SW 1271 (cell line): ENCODE measurements at regions not wholly inside any gene's neighbourhood (a gene's known extent, or its start where the extent isn't known, plus 50 kb on each side); places are given as distances from the start of the nearest gene placed in this dataset.

ENCODE experiments used
- DNase-seq, 2 experiments: peaks; one replicate each; lab custom pipeline; 2025; lab: John Stamatoyannopoulos, UW

DNA sequence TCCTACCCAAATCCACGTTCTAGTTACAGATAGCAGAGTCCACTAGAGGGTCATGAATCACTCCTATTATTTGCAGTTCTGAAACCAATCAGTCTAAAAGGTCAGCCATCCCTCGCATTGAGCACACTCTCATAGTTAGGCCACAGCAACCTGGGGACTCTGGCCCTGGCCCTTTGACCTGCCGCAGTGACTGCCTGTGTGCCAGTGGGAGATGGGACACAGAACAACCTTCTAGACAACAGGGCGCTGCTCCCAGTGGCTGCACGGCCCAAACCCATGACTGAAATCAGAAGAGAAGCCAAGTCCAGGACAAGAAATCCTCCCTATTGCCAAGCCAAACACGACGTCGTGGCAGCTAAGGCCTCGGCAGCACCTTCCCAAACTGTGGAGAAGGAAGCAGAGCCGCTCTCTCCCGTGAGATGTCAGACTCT is 158.5 kb downstream of the HERPUD2 start:
- DNase-seq: no peak

DNA sequence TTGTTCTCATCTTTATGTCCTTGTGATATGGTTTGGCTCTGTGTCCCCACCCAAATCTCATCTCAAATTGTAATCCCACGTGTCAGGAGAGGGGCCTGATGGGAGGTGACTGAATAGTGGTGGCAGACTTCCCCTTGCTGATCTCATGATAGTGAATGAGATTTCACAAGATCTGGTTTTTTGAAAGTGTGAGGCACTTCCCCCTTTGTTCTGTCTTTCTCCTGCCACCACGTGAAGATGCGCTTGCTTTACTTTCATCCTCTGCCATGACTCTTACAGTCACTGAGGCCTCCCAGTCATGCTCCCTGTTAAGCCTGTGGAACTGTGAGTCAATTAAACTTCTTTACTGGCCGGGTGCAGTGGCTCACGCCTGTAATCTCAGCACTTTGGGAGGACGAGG is 161.0 kb downstream of the HERPUD2 start:
- no peak for DNase-seq

DNA sequence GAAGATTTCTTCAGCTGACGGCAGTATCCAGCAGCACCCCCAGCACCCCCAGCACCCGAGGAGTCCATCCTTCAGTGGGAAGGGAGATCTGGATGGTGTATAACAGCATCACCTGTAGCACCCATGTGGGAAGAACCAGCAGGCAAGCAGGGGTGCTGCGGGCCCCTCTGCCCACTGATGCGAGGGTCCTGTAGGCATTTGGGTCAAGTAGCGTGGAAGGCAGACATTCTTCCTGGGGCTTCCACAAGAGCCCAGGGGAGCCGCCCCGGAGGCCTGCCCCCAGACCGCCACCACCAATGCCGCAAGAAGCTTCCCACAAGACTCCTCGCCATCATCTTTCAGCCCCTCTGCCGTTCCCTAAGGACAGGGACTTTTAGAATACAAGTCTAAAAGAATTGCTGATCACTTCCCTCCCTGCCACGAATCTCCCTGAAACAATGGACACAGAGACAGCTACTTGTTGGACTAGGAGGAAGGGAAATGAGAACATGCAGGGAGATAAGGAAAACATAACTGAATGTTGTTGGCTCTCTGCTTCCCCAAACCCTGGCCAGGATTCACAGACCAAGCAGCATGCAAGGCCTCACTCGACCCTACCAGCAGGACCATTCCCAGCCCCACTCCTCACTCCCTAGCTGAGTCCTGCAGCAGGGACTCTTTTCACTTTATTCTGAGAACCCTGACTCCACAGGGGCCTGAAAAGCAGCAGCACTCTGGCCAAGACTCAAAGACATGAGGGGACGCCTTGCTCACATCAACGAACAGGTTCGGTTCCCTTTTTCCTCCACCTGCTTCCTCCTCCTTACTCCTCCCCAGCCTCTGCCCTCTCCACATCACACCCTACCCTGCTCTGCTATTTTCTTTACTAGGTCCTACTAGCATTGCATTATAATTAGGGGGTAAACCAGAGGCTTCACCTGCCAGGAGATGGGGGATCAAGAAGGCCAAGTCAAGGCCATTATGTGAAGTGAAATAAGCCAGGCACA is 164.5 kb downstream of the HERPUD2 start:
- no peak for DNase-seq

DNA sequence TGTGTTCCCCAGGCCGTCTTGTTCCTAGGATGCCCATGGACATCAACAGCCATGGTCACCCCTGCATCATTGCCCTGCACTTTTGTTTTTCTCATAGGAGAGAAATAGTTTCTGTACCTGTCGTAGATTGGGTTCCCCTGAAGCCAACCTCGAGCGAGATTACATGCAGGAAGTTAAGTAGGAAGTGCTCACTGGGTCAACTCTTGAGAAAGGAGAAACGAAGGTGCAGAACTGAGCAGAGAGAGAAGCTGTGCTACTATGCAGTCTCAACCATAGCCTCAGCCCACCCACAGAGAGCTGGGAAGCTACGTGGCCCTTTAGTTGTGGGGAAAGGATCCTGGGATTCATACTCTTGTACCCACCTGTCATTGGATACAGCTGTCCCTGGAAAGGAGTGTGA is 165.2 kb downstream of the HERPUD2 start:
- no peak for DNase-seq

DNA sequence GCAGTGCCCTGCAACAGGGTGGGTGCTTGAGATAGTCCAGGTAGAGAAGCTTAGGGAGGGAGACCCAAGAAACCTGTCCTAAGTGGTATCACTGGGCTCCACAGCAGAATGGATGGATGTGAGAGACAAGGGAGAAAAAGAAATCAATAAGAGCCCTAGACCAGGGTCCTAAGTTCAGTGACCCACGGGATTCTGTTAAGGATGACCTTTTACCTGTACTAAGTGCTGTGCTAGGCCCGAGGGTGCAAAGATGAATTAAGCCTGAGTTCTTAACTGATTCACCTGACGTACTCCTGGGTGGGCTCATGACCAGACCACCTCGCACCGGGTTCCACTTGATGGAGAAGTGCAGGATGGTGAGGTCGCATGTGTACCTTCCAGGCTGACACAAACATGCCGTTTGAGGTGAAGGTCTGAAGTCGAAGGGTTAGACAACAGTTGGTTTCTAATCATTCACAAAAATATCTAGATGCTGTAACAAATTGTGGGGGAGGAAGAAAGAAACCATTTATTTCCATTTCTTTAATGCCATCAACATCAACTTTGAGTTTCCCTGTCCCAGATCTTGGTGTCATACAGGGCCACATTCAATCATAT is 166.5 kb downstream of the HERPUD2 start:
- no peak for DNase-seq

DNA sequence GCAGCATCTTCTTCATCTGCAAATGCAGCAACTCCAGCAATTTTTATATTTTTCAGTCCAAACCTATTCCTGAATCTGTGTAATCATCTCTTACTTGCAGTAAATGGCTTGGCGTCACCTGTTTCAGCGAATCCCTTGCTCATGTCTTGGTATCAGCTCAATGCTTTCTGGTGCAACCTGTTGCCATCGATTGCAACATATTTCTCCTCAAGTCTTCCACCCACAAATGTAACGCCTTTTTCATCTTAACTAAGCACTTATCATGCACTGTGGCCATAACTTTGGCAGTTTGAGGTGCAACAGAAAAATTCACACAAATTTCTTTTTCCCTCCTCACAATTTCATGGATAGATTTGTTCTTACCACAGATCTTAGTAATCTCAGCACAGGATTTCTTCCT is 168.3 kb downstream of the HERPUD2 start:
- DNase-seq: no peak

DNA sequence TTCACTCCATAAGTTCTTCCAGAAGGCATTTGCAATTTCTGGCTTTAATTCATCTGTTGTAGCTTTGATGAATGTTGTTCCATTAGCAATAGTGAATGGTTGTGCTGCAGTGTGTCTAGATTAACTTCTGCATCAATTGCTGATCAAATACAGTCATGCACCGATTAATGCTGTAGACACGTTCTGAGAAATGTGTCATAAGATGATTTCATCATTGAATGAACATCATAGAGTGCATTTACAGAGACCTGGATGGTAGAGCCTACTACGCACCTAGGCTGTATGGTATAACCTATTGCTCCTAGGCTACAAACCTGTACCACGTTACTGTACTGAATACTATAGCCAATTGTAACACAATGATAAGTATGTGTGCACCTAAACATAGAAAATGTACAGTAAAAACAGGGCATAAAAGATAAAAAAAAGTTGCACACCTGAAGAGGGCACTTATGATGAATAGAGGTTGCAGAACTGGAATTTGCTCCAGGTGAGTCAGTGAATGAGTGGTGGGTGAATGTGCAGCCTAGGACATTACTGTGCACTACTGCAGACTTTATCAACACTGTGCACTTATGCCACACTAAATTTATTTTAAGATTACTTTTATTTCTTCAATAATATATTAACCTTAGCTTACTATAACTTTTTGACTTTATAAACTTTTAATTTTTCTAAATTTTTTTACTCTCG is 170.7 kb downstream of the HERPUD2 start:
- DNase-seq: no peak

DNA sequence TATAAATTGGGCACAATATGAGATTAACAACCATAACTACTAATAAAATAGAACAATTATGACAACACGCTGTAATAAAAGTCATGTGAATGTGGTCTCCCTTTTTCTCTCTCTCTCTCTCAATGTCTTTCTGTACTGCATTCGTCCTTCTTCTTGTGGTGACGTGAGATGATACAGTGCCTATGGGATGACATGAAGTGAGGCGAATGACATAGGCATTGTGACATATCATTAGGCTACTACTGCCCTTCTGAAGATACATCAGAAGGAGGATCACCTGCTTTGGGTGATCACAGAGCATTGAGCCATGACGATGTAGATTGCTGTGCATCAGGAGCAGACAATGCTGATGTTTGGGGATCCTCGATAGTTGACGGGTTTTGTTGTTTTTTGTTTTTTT is 171.6 kb downstream of the HERPUD2 start:
- no peak for DNase-seq

DNA sequence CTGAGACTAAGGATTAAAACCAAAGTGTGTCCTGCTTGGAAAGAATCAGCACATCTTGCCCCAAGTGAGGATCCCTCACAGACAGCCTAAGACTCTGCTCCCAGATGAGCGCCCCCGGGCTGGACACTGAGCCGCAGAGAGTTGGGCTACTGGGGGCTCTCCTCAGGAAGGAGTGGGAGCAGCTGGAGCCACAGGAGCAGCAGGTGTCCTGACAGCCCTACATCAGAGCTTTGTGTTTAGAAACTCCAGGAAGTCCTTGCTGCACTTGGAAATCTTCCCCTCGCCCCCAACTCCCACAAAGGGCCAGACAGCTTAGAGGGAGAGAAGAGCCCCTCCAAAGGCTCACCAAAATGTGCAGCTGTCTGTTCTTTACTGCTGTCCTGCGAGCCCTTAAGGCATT is 172.2 kb downstream of the HERPUD2 start:
- DNase-seq: no peak

DNA sequence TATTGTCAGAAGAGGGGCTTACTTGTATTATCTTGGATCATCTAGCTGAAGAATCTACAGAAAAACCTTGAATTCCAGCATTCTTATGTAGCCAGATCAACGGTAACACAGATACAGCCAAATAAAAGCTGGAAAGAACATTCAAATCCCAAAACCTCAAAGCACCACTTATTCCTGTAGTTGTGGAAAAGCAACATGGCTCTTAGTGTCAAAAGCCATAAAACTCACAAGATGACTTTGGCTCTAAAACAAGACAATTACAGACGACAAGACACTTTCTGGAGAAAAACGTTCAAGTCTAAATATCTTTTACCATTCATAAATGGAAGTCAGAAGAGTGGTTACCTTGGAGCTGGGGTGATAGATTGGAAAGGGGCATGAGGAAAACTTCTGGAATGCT is 173.0 kb downstream of the HERPUD2 start:
- DNase-seq: no peak

DNA sequence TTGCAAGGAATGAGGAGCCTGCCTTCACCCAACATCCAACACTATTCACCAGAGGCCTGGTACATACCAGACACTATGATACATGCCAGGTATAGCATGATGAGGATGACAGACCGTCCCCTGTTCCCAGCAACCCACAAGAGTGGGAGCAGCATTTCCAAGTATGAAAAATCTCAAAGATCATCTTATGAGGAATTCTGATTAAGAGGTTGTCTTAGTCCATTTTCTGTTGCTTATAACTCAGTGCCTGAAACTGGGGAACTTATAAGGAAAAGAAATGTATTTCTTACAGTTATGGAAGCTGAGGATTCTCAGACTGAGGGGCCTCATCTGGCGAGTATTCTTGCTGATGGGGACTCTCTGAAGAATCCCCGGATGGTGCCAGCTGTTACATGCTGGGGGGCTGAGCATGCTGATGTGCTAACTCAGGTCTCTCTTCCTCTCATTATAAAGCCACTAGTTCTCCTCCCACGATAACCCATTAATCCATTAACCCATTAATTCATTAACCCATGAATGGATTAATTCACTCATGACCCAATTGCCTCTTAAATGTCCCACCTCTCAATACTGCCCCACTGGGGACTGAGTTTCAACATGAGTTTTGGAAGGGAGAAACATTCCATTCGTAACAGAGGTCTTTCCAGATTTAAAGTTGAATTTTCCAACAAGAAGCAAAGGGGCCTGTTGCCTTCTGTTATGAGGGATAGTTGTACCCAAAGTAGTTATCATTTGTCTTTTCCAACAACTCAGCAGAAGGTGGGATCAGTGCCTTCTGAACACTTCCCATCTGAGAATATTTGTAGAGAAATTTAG is 173.9 kb downstream of the HERPUD2 start:
- no peak for DNase-seq

DNA sequence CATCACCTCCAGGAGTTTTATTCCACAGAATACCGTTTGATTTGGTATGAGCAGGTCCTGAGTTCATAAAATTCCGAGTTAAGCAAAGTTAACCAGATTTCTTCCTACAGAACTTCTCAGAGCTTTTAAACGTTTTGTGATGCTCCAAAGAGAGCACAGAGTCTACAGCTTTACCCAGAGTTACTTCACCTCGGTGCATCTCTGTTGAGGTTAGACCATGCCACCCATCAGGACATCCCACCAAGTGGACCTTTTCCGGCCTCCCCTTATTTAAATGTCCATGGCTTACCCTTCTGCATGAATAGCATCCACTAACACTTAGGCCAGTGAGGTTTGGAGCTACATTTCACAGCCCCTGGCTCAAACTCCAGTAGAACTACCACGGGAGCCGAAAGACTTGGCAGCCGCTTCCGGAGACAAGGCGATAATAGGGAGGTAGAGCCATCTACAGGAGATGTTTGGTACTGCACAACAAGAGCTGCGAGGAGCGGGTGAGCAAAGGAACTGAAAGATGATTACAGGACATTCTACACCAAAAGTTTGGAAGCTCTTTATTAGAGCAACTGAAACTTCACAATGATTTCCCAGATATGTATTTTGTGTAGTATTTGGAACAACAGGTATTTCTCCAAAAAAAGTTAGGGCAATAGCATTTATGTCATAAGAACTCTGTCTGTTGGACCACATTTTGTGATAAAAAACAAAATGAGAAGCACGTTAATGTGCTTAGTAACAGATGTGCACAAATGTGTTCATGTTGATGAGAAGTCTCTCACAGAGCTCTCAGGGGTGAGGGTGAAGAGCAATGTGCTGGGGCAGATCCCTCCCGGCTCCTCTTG is 174.7 kb downstream of the HERPUD2 start:
- peak in 1 of 2 experiments; percentile 29 for DNase-seq

DNA sequence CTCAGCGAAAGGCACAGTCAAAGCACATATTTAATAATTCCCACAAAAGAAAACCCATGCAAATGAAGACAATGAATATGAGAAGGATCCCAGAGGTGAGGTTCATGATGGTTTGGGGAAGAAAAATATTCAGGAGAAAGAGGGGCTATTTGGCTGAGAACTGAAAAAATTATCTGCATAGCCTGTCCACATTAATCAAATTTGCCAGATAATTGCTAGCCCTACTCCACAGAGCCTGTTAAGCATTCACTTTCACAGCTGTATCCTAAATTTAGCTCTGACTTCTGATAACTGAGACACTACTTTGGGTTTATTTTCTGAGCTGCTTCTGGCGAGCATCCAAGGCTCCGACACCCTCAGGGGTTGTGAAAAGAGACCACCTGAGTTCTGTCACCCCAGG is 176.2 kb downstream of the HERPUD2 start:
- DNase-seq: no peak

DNA sequence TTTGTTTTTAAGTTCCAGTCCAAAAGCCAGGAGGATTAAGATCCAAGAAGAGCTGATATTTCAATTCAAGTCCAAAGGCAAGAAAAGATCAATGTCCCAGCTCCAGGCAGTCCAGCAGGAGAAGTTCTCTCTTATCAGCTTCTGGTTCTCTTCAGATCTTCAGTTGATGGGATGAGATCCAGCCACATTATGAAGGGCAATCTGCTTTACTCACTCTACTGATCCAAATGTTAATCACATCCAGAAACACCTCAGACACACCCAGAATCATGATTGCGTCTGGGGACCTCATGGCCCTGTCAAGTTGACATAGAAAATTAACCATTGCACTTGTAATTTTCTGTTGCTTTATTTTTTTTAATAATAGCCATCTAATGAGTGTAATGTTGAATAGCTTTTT is 178.4 kb downstream of the HERPUD2 start:
- no peak for DNase-seq

DNA sequence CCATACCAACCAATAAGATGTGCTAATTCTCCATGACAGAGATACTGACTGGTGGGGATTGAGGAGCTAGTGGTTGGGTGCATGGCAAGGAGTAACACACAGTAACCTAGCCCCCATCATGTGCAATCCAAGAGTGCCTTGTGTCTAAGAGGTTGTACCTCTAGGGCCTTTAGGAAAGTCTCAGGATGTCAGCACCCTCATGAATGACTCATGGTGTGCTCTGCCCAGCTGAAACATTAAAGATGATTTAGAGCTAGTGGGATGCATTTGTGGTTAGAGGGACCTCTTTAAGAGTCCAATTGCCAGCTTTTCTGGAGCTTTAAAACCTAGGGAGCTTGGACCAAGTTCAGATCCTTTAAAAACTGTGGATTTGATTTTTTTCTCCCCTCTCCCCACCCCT is 181.1 kb downstream of the HERPUD2 start:
- DNase-seq: no peak

DNA sequence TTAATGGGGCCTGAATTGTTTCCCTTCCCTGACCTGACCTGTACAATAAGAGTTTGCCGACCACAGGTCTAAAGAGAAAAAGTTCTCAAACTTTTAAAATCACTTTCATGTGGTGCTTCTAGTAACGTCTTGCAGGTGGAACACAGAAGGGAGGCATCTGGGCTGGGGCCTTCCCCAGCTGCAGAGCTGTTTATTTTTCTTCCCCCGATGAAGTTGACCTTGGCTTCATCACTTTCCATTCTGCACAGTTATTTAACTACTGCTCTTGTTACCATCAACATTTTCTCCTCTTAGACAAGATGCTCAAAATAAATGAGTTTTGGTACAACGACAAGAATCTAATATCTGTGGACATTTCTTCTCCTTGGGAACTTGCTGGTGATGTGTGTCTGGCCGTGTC is 181.7 kb downstream of the HERPUD2 start:
- no peak for DNase-seq

DNA sequence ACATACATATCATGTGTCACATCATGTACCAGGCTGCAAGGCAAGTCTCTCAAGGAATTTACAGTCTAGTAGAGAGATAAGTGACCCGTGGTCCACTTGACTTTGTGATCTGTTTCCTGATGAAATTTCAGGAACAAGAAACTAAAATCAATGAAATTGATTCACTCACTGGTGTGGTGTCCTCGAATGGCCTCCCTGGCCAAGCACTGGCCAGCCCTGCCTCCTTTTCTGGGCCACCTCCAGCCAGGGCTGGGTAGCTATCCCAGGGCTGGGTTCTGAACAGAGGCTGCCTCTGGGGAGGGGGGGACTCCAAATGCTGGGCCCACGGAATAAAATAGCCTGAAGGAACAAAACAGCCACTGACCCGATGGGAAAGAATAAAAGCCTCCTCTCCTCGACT is 182.2 kb downstream of the HERPUD2 start:
- no peak for DNase-seq

DNA sequence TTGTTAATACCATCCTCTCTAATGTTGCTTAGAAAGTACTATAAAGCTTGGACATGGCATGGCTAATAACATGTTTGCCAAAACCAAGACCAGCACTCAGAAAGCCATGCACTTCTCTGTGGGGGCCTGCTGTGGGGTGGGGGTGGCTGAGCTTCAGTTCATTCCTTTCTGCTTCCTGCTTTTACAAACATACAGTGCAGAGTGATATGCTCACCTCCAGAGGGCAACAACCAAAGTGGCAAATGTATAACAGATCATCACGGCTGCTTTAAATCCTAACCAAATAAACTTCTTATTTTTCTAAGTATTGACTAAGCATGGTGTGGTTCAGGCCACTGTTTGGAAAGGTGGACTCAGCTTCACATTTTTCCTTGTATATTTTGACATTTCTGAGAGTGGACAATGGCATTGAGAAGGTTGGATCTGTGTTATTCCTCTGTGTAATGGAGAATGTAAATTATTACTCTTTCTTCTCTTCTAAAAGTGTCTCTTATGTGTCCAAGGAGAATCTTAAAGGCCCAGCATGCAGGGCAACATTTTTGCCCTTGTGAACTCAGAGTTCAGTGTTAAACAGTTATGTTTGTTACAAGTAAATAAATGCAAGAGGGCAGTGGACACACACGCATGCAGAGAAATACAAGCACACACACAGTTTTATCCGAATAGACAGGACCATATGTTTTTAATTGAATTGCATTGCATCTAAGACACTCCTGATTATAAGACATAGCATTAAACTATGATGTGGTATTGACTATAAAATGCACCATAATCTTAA is 186.1 kb downstream of the HERPUD2 start:
- no peak for DNase-seq

DNA sequence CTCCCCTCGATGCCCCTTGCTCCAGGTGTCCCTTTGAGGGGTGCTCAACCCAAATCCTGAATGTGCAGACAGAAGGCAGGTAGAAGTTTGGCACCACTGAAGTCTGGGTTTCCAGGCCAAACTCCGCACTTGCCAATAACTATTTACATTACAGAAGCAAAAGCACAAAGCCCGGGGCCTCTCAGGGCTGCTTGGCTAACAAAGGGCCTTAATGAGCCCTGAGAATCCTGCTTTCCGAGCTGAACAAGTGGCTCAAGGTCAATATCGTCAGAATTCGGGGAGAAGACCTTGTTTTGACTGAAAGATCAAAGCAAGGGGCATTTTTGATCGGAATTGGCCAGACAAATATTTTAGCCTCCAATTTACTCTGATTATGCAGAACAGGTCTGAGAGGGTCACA is 189.9 kb downstream of the HERPUD2 start:
- no peak for DNase-seq

DNA sequence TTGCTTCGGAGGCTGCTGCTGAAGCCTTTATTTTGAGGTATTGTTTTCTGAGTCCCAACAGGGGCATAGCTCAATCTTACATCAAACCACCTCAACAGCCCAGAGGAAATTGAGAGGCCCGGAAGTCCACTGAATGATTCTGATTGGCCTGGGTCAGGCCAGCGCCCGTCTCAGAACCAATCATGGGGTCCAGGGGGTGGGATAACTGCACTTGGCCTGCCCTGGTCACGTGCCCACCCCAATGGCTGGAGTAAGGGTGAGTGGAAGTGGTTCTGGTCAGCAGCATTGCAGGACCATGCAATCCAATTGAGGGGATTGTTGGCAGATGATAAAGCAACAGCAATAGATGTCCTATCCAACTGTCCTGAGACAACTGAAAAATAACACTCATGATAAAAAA is 190.6 kb downstream of the HERPUD2 start:
- DNase-seq: no peak
